Keratinocyte (primary cell): ENCODE measurements at regions not wholly inside any gene's neighbourhood (a gene's known extent, or its start where the extent isn't known, plus 50 kb on each side); places are given as distances from the start of the nearest gene placed in this dataset.
"Not testable (repeated sequence)": the region's sequence is repeated elsewhere in the genome, so short reads cannot be mapped to it uniquely, and the experiment has no call there.

Experiments
- DNase-seq: peaks from one replicate; pipeline ENCODE4 v3.0.0-alpha.2; 2011; ENCODE audit warnings: low read depth, missing footprints, low spot score
- FAIRE-seq: peaks from 2 replicates; lab custom pipeline; 2011; peaks lifted over from hg19 to GRCh38; lab: Jason Lieb, UNC
- H2AFZ ChIP-seq: 2 replicates; pipeline ENCODE4 v1.6.0; 2012; ENCODE audit warnings: low read length, control low read depth, inconsistent platforms; ENCODE audit not compliant: control insufficient read depth
- H3K27ac ChIP-seq: 2 replicates; pipeline ENCODE4 v1.5.1; 2011; ENCODE audit warnings: low read length; ENCODE audit not compliant: control insufficient read depth, insufficient read depth
- H3K27me3 ChIP-seq: 3 replicates; pipeline ENCODE4 v1.6.0; 2011; ENCODE audit warnings: low read length; ENCODE audit not compliant: control insufficient read depth, insufficient read depth; ENCODE audit errors: extremely low read depth
- H3K36me3 ChIP-seq, 2 experiments: 2 replicates in 1 of 2; 3 replicates in 1 of 2; pipeline ENCODE4 v1.5.1; 2011; ENCODE audit warnings: low read length in 2 of 2, mild to moderate bottlenecking in 1 of 2; ENCODE audit not compliant: control insufficient read depth in 2 of 2, insufficient read depth in 2 of 2; ENCODE audit errors: extremely low read depth in 1 of 2
- H3K4me1 ChIP-seq: 3 replicates; pipeline ENCODE4 v1.5.1; 2011; ENCODE audit warnings: low read length; ENCODE audit not compliant: control insufficient read depth, insufficient read depth; ENCODE audit errors: extremely low read depth
- H3K4me2 ChIP-seq: 3 replicates; pipeline ENCODE4 v1.6.0; 2011; ENCODE audit warnings: low read depth, low read length; ENCODE audit not compliant: control insufficient read depth, insufficient read depth; ENCODE audit errors: extremely low read depth
- H3K4me3 ChIP-seq, 3 experiments: fragments of 200-600 bp in 1 of 3; sonication (generic) in 1 of 3; 2 replicates in 2 of 3; 3 replicates in 1 of 3; pipeline ENCODE4 v1.5.1; 2011 to 2016; ENCODE audit warnings: low read length in 3 of 3, mild to moderate bottlenecking in 3 of 3, control low read depth in 2 of 3, inconsistent platforms in 1 of 3, low read depth in 1 of 3, mixed read lengths in 1 of 3, mixed run types in 1 of 3, moderate library complexity in 1 of 3; ENCODE audit not compliant: control insufficient read depth in 2 of 3, insufficient read depth in 2 of 3; ENCODE audit errors: extremely low read depth in 1 of 3
- H3K79me2 ChIP-seq: 2 replicates; pipeline ENCODE4 v1.6.0; 2012; ENCODE audit warnings: low read length; ENCODE audit not compliant: control insufficient read depth, insufficient read depth
- H3K9ac ChIP-seq: 3 replicates; pipeline ENCODE4 v1.6.0; 2011; ENCODE audit warnings: low read length; ENCODE audit not compliant: control insufficient read depth, insufficient read depth; ENCODE audit errors: extremely low read depth
- H3K9me1 ChIP-seq: 3 replicates; pipeline ENCODE4 v1.6.0; 2011; ENCODE audit warnings: low read length; ENCODE audit not compliant: control insufficient read depth, insufficient read depth; ENCODE audit errors: extremely low read depth
- H3K9me3 ChIP-seq: 2 replicates; pipeline ENCODE4 v1.5.1; 2012; ENCODE audit warnings: low read depth, low read length; ENCODE audit not compliant: control insufficient read depth
- H4K20me1 ChIP-seq: 3 replicates; pipeline ENCODE4 v1.6.0; 2011; ENCODE audit warnings: low read length; ENCODE audit not compliant: control insufficient read depth, insufficient read depth; ENCODE audit errors: extremely low read depth
- EZH2 ChIP-seq: IDR thresholded peaks from one replicate; pipeline ENCODE4 v1.6.1; 2012; ENCODE audit warnings: inconsistent platforms, mild to moderate bottlenecking, low read length, moderate library complexity
- dilution Hi-C: fragments of 300-500 bp; cut with MboI; formaldehyde crosslinking; loops from one replicate; pipeline ENCODE4 v1.7.0; 2020; ENCODE audit warnings: low sequenced_read_pairs; ENCODE audit not compliant: extremely low pct_ligation_motif_present
- TF ChIP-seq, protein P1 (sequence below), 3 experiments: IDR thresholded peaks in 1 of 3; conservative IDR thresholded peaks in 1 of 3; optimal IDR thresholded peaks in 1 of 3; 2 replicates in 2 of 3; 3 replicates in 1 of 3; pipeline versions ENCODE3 to v1.5.1; 2011; ENCODE audit warnings: low read length in 3 of 3, mild to moderate bottlenecking in 3 of 3, moderate library complexity in 2 of 3, control low read depth in 1 of 3, inconsistent platforms in 1 of 3; ENCODE audit not compliant: insufficient read depth in 2 of 3; ENCODE audit errors: extremely low read depth in 1 of 3

DNA sequence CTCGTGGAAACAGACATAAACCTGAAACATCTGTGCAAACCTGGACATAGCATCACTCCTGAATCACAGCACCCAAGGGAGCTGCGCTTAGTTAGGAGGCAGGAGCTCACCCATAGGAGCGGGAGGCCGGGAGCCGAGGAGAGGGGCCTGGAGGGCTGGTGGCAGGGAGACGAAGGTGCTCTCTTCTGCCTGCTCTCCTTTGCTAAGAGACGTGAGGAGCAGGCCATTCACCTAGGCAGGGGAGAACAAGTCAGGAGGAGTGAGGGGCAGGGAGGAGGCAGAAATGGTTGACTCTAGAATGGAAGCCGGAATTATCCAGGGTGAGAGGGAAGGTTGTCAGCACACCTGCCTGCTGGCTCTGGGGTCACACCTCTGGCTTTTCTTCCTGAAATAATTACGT, 398.4 kb upstream of the IRX2 start:
- H3K4me1 ChIP-seq, result no peaks in the 10 kb centered on the region
- dilution Hi-C loops, result no loop called here
- no peak overlapping the region for H2AFZ ChIP-seq
- DNase-seq (no peak), FAIRE-seq (no peak)
- H3K27me3 ChIP-seq, result no peaks in the 10 kb centered on the region
- no peaks in the 10 kb centered on the region for H3K9me1 ChIP-seq
- no peak overlapping the region for H3K4me2 ChIP-seq
- no peaks in the 10 kb centered on the region for H3K36me3 ChIP-seq
- H3K9me3 ChIP-seq, result no peaks in the 10 kb centered on the region
- H3K4me3 ChIP-seq, result no peak overlapping the region
- TF ChIP-seq EZH2, result no peak
- TF ChIP-seq, protein P1, sequence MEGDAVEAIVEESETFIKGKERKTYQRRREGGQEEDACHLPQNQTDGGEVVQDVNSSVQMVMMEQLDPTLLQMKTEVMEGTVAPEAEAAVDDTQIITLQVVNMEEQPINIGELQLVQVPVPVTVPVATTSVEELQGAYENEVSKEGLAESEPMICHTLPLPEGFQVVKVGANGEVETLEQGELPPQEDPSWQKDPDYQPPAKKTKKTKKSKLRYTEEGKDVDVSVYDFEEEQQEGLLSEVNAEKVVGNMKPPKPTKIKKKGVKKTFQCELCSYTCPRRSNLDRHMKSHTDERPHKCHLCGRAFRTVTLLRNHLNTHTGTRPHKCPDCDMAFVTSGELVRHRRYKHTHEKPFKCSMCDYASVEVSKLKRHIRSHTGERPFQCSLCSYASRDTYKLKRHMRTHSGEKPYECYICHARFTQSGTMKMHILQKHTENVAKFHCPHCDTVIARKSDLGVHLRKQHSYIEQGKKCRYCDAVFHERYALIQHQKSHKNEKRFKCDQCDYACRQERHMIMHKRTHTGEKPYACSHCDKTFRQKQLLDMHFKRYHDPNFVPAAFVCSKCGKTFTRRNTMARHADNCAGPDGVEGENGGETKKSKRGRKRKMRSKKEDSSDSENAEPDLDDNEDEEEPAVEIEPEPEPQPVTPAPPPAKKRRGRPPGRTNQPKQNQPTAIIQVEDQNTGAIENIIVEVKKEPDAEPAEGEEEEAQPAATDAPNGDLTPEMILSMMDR (optimal IDR thresholded peaks at IDR 0.05 in 1 of 3, IDR thresholded peaks at IDR 0.05 in 1 of 3, conservative IDR thresholded peaks at IDR 0.05 in 1 of 3; ENCODE audit: extremely low read depth in 1 of 3, insufficient read depth in 2 of 3, low read length in 3 of 3), result no peak
- H3K9ac ChIP-seq, result no peak overlapping the region
- no peaks in the 10 kb centered on the region for H4K20me1 ChIP-seq
- no peaks in the 10 kb centered on the region for H3K79me2 ChIP-seq
- H3K27ac ChIP-seq, result no peak overlapping the region

DNA sequence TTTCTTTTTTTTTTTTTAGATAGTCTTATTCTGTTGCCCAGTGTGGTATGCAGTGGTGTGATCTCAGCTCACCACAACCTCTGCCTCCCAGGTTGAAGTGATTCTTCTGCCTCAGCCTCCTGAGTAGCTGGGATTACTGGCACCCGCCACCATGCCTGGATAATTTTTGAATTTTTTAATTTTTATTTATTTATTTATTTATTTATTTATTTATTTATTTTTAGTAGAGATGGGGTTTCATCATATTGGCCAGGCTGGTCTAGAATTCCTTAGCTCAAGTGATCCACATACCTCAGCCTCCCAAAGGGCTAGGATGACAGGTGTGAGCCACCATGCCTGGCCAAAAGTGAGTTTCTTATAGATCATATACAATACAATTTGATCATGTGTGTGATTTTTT, 395.9 kb upstream of the IRX2 start:
- FAIRE-seq, dilution Hi-C loops, H3K4me3 ChIP-seq: not testable (repeated sequence)

DNA sequence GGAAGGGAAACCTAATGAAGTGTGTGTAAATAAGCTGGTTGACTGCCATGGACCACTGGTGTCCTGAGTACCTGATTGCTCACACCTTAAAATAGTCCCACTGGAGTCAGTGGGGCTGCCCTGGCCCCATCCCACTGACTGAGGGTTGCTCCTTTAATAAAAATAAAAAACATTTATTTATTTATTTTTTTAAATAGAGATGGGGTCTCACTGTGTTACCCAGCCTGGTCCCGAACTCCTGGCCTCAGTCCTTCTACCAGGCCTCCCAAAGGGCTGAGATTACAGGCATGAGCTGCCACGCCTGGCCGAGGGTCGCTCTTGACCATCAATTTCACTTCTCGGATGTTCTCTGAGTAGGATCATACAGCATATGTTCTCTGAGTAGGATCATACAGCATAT, 394.2 kb upstream of the IRX2 start:
- no peaks in the 10 kb centered on the region for H4K20me1 ChIP-seq
- H3K9me1 ChIP-seq, result no peaks in the 10 kb centered on the region
- dilution Hi-C loops, result no loop called here
- H3K36me3 ChIP-seq, result no peaks in the 10 kb centered on the region
- DNase-seq, result no peak
- no peaks in the 10 kb centered on the region for H3K79me2 ChIP-seq
- no peak overlapping the region for H3K27ac ChIP-seq
- TF ChIP-seq EZH2, result no peak
- TF ChIP-seq, protein P1 (optimal IDR thresholded peaks at IDR 0.05 in 1 of 3, IDR thresholded peaks at IDR 0.05 in 1 of 3, conservative IDR thresholded peaks at IDR 0.05 in 1 of 3; ENCODE audit: extremely low read depth in 1 of 3, insufficient read depth in 2 of 3, low read length in 3 of 3), result no peak
- H3K9ac ChIP-seq, result no peak overlapping the region
- H3K4me2 ChIP-seq, result no peak overlapping the region
- no peaks in the 10 kb centered on the region for H3K4me1 ChIP-seq
- H2AFZ ChIP-seq, result no peak overlapping the region
- FAIRE-seq, result no peak
- no peaks in the 10 kb centered on the region for H3K27me3 ChIP-seq
- H3K4me3 ChIP-seq, result no peak overlapping the region
- no peaks in the 10 kb centered on the region for H3K9me3 ChIP-seq

More for the DNA sequence above, 395.9 kb upstream of the IRX2 start:
- H3K9me1 ChIP-seq, H3K9me3 ChIP-seq, H2AFZ ChIP-seq, DNase-seq, H3K4me2 ChIP-seq, H3K27me3 ChIP-seq, H3K79me2 ChIP-seq, H4K20me1 ChIP-seq, H3K36me3 ChIP-seq, H3K27ac ChIP-seq, H3K4me1 ChIP-seq, H3K9ac ChIP-seq: not testable (repeated sequence)
